Motor neuron (in vitro differentiated cells): ENCODE measurements at regions not wholly inside any gene's neighbourhood (a gene's known extent, or its start where the extent isn't known, plus 50 kb on each side); places are given as distances from the start of the nearest gene placed in this dataset.
"Not testable (repeated sequence)": the region's sequence is repeated elsewhere in the genome, so short reads cannot be mapped to it uniquely, and the experiment has no call there.

Experiments
- ATAC-seq, 8 experiments: fragments of 200-7000 bp; cut with Tn5 transposase; replicated peaks in 6 of 8; 2 replicates each; pipeline ENCODE4 v1.8.0; 2021; ENCODE audit warnings: mild to moderate bottlenecking in 8 of 8, moderate library complexity in 8 of 8
- H3K27ac ChIP-seq, 2 donors: fragments of 250-450 bp; sonication (Bioruptor Pico); 2 replicates each; pipeline ENCODE4 v1.9.0; 2021; ENCODE audit warnings: antibody characterized with exemption in 2 of 2, mild to moderate bottlenecking in 2 of 2, moderate library complexity in 1 of 2
- H3K4me1 ChIP-seq, 2 donors: fragments of 250-450 bp; sonication (Bioruptor Pico); replicated peaks in 1 of 2; 2 replicates each; pipeline ENCODE4 v1.6.1; 2021; ENCODE audit warnings: antibody characterized with exemption in 2 of 2, mild to moderate bottlenecking in 2 of 2, moderate library complexity in 1 of 2
- H3K4me3 ChIP-seq, 5 donors: fragments of 250-450 bp; sonication (Bioruptor Pico); 2 replicates each; pipeline ENCODE4 v1.9.0; 2021; ENCODE audit warnings: antibody characterized with exemption in 5 of 5, mild to moderate bottlenecking in 5 of 5, moderate library complexity in 4 of 5
- WGBS, 10 experiments: fragments of 450-650 bp; shearing (Covaris generic); methylation state at CpG; one replicate each; pipeline ENCODE4 v1.0.0; 2022; 5-methylcytosine and 5-hydroxymethylcytosine counted together
- in situ Hi-C, 9 experiments: fragments of 400-800 bp; cut with MboI; loops; one replicate each; pipeline ENCODE4 v1.15.0; 2021; ENCODE audit warnings: low sequenced_read_pairs in 9 of 9, low pct_unique_long_range_greater_than_20kb in 2 of 9; ENCODE audit not compliant: unreplicated experiment in 9 of 9

DNA sequence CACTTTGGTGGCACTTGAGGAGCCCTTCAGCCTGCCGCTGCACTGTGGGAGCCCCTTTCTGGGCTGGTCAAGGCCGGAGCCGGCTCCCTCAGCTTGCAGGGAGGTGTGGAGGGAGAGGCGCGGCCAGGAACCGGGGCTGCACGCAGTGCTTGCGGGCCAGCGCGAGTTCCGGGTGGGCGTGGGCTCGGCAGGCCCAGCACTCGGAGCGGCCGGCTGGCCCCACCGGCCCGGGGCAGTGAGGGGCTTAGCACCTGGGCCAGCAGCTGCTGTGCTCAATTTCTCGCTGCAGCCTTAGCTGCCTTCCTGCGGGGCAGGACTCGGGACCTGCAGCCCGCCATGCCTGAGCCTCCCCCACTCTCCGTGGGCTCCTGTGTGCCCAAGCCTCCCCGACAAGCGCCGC lies 533.7 kb upstream of the SLC10A2 start:
- H3K27ac ChIP-seq, in situ Hi-C loops, ATAC-seq, H3K4me3 ChIP-seq: not testable (repeated sequence)
- peaks cover 0 to 11% of the 10 kb centered on the region in 2 donors for H3K4me1 ChIP-seq
- WGBS, 10 experiments = 95% methylated on average over 4 of the region's 26 CpGs; no CpG with 5 or more reads in 9 of the 10 experiments

DNA sequence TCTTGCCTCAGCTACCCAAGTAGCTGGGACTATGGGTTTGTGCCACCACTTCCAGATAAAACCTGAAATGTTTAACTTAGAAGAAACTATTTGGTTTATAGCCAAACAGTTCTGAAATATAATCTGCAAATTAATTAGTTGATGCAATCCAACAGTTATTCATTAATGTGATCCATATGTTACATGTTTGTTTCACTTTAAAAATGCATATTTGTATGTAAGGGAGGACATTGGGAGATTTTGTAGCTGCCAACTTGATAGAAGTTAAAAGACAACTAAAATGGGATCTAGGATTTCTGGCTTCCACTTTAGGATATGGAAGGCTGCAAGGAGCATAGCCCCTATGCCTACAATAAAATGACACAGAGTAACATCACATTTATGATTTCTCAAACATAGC lies 532.5 kb upstream of the SLC10A2 start:
- Histone ChIP-seq H3K4me3 (no peak overlapping the region), H3K4me1 (peaks cover 0 to 7% of the 10 kb centered on the region in 2 donors), H3K27ac (no peak overlapping the region)
- no peak for ATAC-seq
- in situ Hi-C loops = no loop called here

DNA sequence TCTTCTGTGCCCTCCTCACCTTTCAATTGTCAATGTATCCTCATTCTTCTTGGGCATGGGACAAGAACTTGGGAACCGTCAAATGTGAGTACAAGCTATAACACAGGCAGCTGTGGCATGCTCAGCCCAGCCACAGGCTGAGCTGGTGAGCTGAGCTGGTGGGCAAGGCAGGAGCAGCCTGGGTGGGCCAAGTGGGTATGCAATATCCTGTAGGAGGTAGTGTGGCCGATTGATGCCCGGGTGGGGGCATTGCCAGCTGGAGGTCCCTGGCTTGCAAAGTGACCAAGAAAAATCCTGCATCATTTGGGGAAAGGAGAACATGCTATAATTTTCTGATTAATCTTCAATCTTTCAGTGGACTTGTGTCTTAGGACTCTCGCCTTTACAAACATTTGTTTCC lies 507.2 kb upstream of the SLC10A2 start:
- ATAC-seq = no peak
- Histone ChIP-seq H3K4me1 (no peaks in the 10 kb centered on the region), H3K27ac (no peak overlapping the region), H3K4me3 (no peak overlapping the region)
- WGBS, 10 experiments = 40 to 100% (median 94%) methylated on average over 1 to 4 of the region's 4 CpGs; no CpG with 5 or more reads in 3 of the 10 experiments
- in situ Hi-C loops = no loop called here

DNA sequence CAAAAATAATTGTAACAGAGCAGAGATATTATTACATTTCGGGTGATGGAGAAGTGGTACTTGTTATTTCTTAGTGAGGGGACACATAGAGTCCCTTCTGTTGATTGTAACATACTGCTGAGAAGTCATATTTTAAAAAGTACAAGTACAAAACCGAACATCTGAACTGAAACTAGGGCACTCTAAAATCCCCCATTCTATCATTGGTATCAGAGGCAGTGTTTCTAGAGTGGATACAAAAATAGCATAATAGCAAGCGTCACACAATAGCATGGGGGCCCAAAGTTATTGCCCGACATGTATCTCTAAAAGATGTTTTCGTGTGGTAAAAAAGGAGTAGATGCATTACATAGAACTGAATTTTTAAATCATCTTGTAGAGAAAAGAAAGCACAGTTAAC lies 502.1 kb upstream of the SLC10A2 start:
- Histone ChIP-seq H3K4me1 (no peaks in the 10 kb centered on the region), H3K4me3 (no peak overlapping the region), H3K27ac (no peak overlapping the region)
- in situ Hi-C loops = no loop called here
- 4 to 95% (median 85%) methylated on average over 1 to 5 of the region's 5 CpGs for WGBS, 10 experiments
- ATAC-seq = no peak

DNA sequence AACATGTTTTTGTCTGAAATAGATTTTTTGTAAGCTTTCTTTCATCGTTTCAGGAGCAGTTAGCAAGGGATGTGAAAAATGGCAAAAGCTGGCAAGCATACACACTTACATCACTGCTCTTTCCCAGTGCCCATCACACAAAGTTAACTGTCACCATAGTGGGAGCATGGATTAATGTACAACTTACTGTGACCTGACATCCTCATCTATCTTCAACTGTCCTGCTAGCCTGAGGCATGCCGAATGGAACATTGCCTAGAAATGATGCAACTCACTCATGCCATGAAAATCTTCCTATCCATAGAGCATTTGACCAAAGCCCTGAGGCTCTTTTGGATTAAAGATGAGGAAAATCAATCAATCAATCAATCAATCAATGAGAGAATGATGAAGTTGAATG lies 491.7 kb upstream of the SLC10A2 start:
- peak in 5 of 8 experiments; percentile 54 to 91 (median 69) for ATAC-seq
- in situ Hi-C loops = no loop called here
- H3K4me1 ChIP-seq = peaks cover 0 to 2% of the 10 kb centered on the region in 2 donors
- WGBS, 10 experiments = 0 to 73% (median 7%) methylated on average over 1 to 2 of the region's 2 CpGs; no CpG with 5 or more reads in 3 of the 10 experiments
- H3K27ac ChIP-seq = no peak overlapping the region
- H3K4me3 ChIP-seq = no peak overlapping the region

DNA sequence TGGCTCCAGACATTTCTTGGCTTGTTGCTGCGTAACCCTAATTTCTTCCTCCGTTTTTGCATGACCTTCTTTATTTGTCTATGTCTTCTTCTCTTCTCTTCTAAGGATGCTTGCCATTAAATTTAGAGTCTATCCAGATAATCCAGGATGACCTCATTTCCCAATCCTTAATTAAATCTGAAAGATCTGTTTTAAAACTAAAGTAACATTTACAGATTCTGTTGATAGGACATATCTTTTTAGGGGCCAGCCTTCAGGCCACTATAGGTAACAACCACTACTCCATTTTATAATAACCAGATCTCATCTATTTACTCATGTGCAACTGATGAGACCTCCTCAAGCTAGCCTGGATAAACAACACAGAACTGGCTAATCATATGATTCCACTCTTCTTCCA lies 490.5 kb upstream of the SLC10A2 start:
- no peak overlapping the region for H3K27ac ChIP-seq
- H3K4me1 ChIP-seq = peaks cover 0 to 2% of the 10 kb centered on the region in 2 donors
- H3K4me3 ChIP-seq = no peak overlapping the region
- WGBS, 10 experiments = 18 to 100% (median 90%) methylated on average over 1 to 2 of the region's 2 CpGs; no CpG with 5 or more reads in 1 of the 10 experiments
- in situ Hi-C loops = no loop called here
- no peak for ATAC-seq

DNA sequence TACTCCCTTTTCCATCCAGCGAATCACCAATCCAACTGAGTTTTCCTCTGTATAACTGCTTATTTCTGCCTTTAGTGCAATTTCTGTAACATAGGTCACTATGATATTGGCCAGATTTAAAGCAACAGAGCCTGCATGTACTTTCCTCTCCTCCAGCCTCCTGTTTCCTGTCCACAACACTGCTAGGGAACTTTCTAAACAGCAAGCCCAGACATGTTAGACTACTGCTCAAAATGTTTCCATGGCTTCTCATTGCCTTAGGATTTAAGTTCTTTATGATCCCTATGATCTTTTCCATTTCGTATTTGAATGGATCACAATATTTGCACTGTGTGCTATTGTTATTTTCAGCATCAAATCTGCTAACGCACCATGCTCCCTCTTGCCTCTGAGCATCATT lies 481.7 kb upstream of the SLC10A2 start:
- in situ Hi-C loops = no loop called here
- Histone ChIP-seq H3K4me3 (no peak overlapping the region), H3K4me1 (no peaks in the 10 kb centered on the region), H3K27ac (no peak overlapping the region)
- no peak for ATAC-seq
- WGBS, 10 experiments = 0 to 75% (median 50%) methylated on average over 1 to 3 of the region's 3 CpGs; no CpG with 5 or more reads in 1 of the 10 experiments

DNA sequence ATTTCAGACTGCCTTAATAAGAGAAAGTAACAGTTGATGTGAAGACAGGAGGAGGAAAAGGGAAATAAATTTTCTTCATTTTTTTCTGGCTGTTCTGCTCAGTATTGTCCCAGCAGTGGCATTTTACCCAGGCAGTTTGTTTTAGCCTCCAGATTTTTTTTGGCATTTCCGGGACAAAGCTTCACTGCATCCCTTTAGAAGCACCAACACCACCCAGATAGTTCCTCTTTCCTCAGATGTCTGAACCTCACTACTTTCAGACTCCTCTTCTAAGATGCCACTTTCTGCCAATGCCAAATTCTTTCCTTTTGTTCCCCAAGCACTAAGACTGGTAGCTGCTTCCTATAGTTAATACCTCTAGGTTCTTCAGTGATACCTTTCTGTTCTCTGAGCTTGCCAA lies 480.1 kb upstream of the SLC10A2 start:
- WGBS, 10 experiments = 8 to 100% (median 88%) methylated on average over 1 of the region's 1 CpG; no CpG with 5 or more reads in 5 of the 10 experiments

DNA sequence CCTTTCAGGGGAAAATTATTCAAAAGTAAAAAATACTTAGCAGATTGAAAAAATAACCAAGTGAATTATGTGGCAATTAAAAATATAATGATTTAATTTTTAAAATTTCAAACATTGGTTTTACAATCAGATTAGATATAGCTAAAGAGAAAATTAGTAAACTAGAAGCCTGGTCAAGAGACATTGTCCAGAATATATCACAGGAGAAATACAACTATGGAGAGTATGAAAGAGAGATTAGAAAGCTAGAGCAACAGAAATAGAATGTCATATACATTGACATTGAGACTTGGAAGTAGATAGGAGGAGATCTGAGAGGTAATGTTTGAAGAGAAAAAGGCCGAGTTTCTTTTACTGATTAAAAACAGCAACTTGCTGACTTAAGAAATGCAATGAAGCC lies 476.4 kb upstream of the SLC10A2 start:
- no peak for ATAC-seq
- Histone ChIP-seq H3K4me3 (no peak overlapping the region), H3K27ac (no peak overlapping the region), H3K4me1 (peaks cover 0 to 14% of the 10 kb centered on the region in 2 donors)
- 0 to 71% (median 24%) methylated on average over 1 of the region's 1 CpG; no CpG with 5 or more reads in 1 of the 10 experiments for WGBS, 10 experiments
- in situ Hi-C loops = no loop called here

More for the DNA sequence above, 480.1 kb upstream of the SLC10A2 start:
- no peak for ATAC-seq
- H3K4me3 ChIP-seq = no peak overlapping the region
- H3K27ac ChIP-seq = no peak overlapping the region
- in situ Hi-C loops = no loop called here
- no peaks in the 10 kb centered on the region for H3K4me1 ChIP-seq

DNA sequence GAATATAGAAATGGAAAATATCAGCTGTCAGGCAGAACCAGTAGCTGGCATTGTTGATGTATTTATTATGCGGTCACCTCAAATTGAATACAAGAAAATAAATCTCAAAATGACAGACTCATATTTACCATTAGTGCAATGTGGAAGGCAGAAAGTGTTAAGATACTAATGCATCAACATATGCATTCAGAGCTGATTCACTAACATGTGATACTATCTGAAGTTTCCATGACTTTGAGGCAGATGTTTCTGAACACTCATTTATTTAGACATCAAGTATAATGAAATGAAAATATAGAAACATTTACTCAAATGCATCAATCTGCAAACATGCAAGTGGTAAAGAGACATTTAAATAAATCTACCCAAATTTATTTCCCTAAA lies 474.2 kb upstream of the SLC10A2 start:
- ATAC-seq = peak in 4 of 8 experiments; percentile 19 to 89 (median 26)
- WGBS, 10 experiments = 0 to 100% (median 92%) methylated on average over 1 of the region's 1 CpG; no CpG with 5 or more reads in 1 of the 10 experiments
- in situ Hi-C loops = no loop called here
- Histone ChIP-seq H3K4me3 (no peak overlapping the region), H3K27ac (no peak overlapping the region), H3K4me1 (peaks cover 0 to 17% of the 10 kb centered on the region in 2 donors)

DNA sequence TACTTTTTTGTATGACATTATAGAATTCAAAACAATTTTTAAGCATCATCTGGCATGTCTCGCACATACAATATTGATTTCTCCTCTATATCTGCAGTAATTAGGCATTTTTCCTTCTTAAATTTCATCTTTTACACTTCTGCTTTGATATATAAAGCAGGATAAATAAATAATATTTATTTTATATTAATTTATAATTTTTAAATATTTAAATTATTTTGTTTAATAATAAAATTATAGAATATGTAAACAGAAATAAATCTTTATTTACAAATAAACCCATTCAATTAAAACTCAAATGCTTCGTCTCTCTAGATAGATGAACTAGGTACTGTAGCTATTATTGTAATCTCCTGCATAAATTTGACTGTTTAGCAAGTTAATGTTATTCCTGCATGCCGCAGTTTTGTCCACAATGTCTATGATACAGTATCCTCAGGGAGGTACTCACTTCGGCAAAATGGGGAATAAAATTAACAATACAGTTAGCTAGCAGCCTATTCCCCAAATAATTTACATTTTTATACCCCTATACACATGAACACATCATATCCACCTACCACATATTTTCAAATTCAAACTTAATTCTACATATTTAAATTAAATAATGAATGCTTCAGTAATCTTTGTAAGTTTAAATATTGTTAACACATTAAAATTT lies 473.6 kb upstream of the SLC10A2 start:
- WGBS, 10 experiments = 14 to 100% (median 80%) methylated on average over 1 to 4 of the region's 4 CpGs
- peak in 2 of 8 experiments; percentile 31 to 96 for ATAC-seq
- peaks cover 0 to 17% of the 10 kb centered on the region in 2 donors for H3K4me1 ChIP-seq
- in situ Hi-C loops = no loop called here
- no peak overlapping the region for H3K27ac ChIP-seq
- no peak overlapping the region for H3K4me3 ChIP-seq

DNA sequence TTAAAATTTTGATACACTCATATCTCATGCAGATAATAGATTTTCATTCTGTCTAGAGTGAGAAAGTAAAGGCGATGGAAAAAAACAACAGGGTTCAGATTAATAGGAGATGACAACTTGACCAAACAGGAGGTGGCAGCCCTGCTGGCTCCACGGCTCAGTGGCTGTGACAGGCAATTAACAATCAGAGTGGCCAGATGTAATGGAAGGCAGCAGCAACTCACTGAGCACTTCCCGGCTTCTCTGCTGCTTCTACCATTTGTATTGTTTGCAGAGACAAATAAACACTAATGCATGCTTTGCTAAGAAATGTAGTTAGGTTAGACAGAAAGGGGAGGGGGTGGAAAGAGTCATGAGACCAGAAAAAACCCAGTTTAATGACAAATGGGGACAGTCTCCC lies 473.0 kb upstream of the SLC10A2 start:
- peak in 5 of 8 experiments; percentile 99 to 100 (median 100) for ATAC-seq
- H3K27ac ChIP-seq = no peak overlapping the region
- 0 to 23% (median 0%) methylated on average over 1 to 3 of the region's 3 CpGs; no CpG with 5 or more reads in 1 of the 10 experiments for WGBS, 10 experiments

DNA sequence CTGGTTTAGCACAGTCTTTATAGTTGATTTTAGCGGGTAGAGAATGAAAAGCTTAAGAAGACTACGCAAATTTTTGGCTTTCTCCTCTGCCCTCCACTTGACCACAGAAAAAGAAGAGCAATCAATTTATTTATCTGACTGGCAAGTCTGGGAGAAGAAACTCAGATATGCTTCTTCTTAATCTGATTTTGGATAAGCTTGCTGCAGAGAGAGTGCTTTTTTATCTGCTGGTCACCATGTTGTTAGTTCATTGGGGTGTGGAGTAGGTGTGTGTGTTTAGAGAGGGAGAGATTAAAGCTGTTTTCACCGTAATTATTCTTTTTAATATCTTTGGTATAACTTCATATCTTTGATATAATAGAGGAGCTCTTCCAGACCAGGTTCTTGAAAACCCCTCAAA lies 471.4 kb upstream of the SLC10A2 start:
- ATAC-seq = no peak
- WGBS, 10 experiments = 10 to 100% (median 88%) methylated on average over 1 to 3 of the region's 3 CpGs
- in situ Hi-C loops = no loop called here
- Histone ChIP-seq H3K4me1 (peaks cover 0 to 22% of the 10 kb centered on the region in 2 donors), H3K27ac (no peak overlapping the region), H3K4me3 (no peak overlapping the region)

More for the DNA sequence above, 473.0 kb upstream of the SLC10A2 start:
- in situ Hi-C loops = no loop called here
- Histone ChIP-seq H3K4me3 (no peak overlapping the region), H3K4me1 (peaks cover 0 to 22% of the 10 kb centered on the region in 2 donors)

DNA sequence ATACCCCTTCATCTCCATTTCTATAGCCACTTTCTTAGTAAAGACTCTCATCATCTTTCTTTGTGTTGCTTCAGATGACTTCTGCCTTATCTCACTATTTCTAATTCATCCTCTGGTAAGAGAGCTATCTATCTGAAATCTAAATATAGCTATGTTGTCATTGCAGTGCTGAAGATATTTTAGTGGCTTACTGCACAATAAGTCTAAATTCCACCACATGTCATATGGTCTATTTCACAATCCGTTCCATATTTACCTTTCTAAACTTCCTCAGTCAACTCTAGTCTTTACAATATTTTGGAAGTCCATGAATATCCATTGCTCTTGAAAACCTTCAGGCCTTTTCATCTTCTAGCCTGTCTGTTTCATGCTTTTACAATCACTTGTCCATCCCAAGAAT lies 465.1 kb upstream of the SLC10A2 start:
- 11 to 100% (median 87%) methylated on average over 1 of the region's 1 CpG; no CpG with 5 or more reads in 2 of the 10 experiments for WGBS, 10 experiments
- H3K27ac ChIP-seq = no peak overlapping the region
- in situ Hi-C loops = no loop called here
- H3K4me3 ChIP-seq = no peak overlapping the region
- no peak for ATAC-seq
- peaks cover 0 to 5% of the 10 kb centered on the region in 2 donors for H3K4me1 ChIP-seq
